Left lobe of liver (tissue), 2 donors: ENCODE measurements at regions not wholly inside any gene's neighbourhood (a gene's known extent, or its start where the extent isn't known, plus 50 kb on each side); places are given as distances from the start of the nearest gene placed in this dataset.

Source experiments
- ATAC-seq: fragments of 200-7000 bp; cut with Tn5 transposase; one replicate; pipeline ENCODE4 v1.9.1; 2020; ENCODE audit warnings: mild to moderate bottlenecking, moderate library complexity
- DNase-seq: peaks from one replicate; pipeline ENCODE4 v3.0.0-alpha.2; 2020; ENCODE audit warnings: low spot score
- donor health status: DM: no; HTN: no; CAD: no; lungs with moderate emphysema.
- donor health status: DM: no; HTN: yes; CAD: no.

GRCh38 chrX:43493756-43494155, 162.3 kb upstream of the MAOA start:
- DNase-seq (no peak), ATAC-seq (no peak)

- no peak for DNase-seq
- no peak for ATAC-seq
Measured at GRCh38 chrX:43500246-43500645, 155.9 kb upstream of the MAOA start.

GRCh38 chrX:43500996-43501694, 155.0 kb upstream of the MAOA start:
- ATAC-seq (no peak), DNase-seq (no peak)

- ATAC-seq (no peak), DNase-seq (no peak)
Measured at GRCh38 chrX:43504394-43504793, 151.7 kb upstream of the MAOA start.

GRCh38 chrX:43505769-43506168, 150.3 kb upstream of the MAOA start:
- no peak for DNase-seq
- ATAC-seq, result no peak

GRCh38 chrX:43508694-43509093, 147.4 kb upstream of the MAOA start:
- DNase-seq (no peak), ATAC-seq (no peak)

GRCh38 chrX:43510209-43510608, 145.9 kb upstream of the MAOA start:
- ATAC-seq (no peak), DNase-seq (no peak)

GRCh38 chrX:43513085-43513484, 143.0 kb upstream of the MAOA start:
- no peak for DNase-seq
- ATAC-seq, result no peak

- no peak for DNase-seq
- no peak for ATAC-seq
Measured at GRCh38 chrX:43514820-43515219, 141.3 kb upstream of the MAOA start.

GRCh38 chrX:43522582-43522981, 133.5 kb upstream of the MAOA start:
- ATAC-seq, result no peak

GRCh38 chrX:43525901-43526610, 130.0 kb upstream of the MAOA start:
- ATAC-seq (no peak), DNase-seq (no peak)

More at GRCh38 chrX:43522582-43522981, 133.5 kb upstream of the MAOA start:
- DNase-seq, result no peak

GRCh38 chrX:43526878-43527277, 129.2 kb upstream of the MAOA start:
- ATAC-seq (no peak), DNase-seq (no peak)

GRCh38 chrX:43527801-43528200, 128.3 kb upstream of the MAOA start:
- DNase-seq (no peak), ATAC-seq (no peak)

GRCh38 chrX:43530837-43531236, 125.3 kb upstream of the MAOA start:
- ATAC-seq, result no peak
- no peak for DNase-seq

GRCh38 chrX:43540318-43540717, 115.8 kb upstream of the MAOA start:
- ATAC-seq (no peak), DNase-seq (no peak)

GRCh38 chrX:43551590-43551989, 104.5 kb upstream of the MAOA start:
- DNase-seq (no peak), ATAC-seq (no peak)

GRCh38 chrX:43552156-43552555, 103.9 kb upstream of the MAOA start:
- ATAC-seq (no peak), DNase-seq (no peak)

GRCh38 chrX:43552703-43553102, 103.4 kb upstream of the MAOA start:
- no peak for ATAC-seq

GRCh38 chrX:43553257-43553656, 102.8 kb upstream of the MAOA start:
- DNase-seq, result no peak
- no peak for ATAC-seq

More at GRCh38 chrX:43552703-43553102, 103.4 kb upstream of the MAOA start:
- no peak for DNase-seq

GRCh38 chrX:43556207-43556606, 99.9 kb upstream of the MAOA start:
- DNase-seq (no peak), ATAC-seq (no peak)

- ATAC-seq (peak; percentile 82), DNase-seq (peak; percentile 48)
Measured at GRCh38 chrX:43557792-43558191, 98.3 kb upstream of the MAOA start.

GRCh38 chrX:43559644-43560043, 96.5 kb upstream of the MAOA start:
- DNase-seq (peak; percentile 51), ATAC-seq (peak; percentile 80)
